Right lobe of liver (tissue), 6 donors: ENCODE measurements at regions not wholly inside any gene's neighbourhood (a gene's known extent, or its start where the extent isn't known, plus 50 kb on each side); places are given as distances from the start of the nearest gene placed in this dataset.

Source experiments
- ATAC-seq, 4 donors: fragments of 200-7000 bp; cut with Tn5 transposase; one replicate each; pipeline ENCODE4 v1.9.1; 2020; ENCODE audit warnings: mild to moderate bottlenecking in 4 of 4, moderate library complexity in 4 of 4
- DNase-seq, 3 donors: peaks; one replicate each; pipeline ENCODE4 v3.0.0-alpha.2; 2020
- H3K27ac ChIP-seq, 3 donors: fragments of 200-600 bp; one replicate each; pipeline ENCODE4 v1.8.0; 2022
- H3K27me3 ChIP-seq, 2 donors: fragments of 200-600 bp; one replicate each; pipeline ENCODE4 v1.8.0; 2022
- H3K36me3 ChIP-seq, 4 donors: fragments of 200-600 bp; sonication (generic) in 1 of 4; one replicate each; pipeline versions ENCODE4 v1.5.1 to v1.8.0; 2017 to 2022; ENCODE audit warnings: control low read depth in 1 of 4
- H3K4me1 ChIP-seq, 4 donors: fragments of 200-600 bp; sonication (generic) in 1 of 4; one replicate each; pipeline versions ENCODE4 v1.5.1 to v1.8.0; 2017 to 2022; ENCODE audit warnings: control low read depth in 1 of 4
- H3K4me3 ChIP-seq, 3 donors: fragments of 200-600 bp; one replicate each; pipeline ENCODE4 v1.8.0; 2022
- H3K9me3 ChIP-seq, 4 donors: fragments of 200-600 bp; sonication (generic) in 1 of 4; one replicate each; pipeline versions ENCODE4 v1.5.1 to v1.8.0; 2017 to 2022; ENCODE audit warnings: control low read depth in 1 of 4
- POLR2A ChIP-seq: fragments of 450-650 bp; IDR thresholded peaks from one replicate; pipeline ENCODE4 v1.6.1; 2017; ENCODE audit warnings: antibody characterized with exemption, mild to moderate bottlenecking
- WGBS: methylation state at CpG from one replicate; pipeline ENCODE4 v1.1.6; 2018; ENCODE audit warnings: low coverage, low lambda C conversion rate; ENCODE audit not compliant: insufficient coverage; ENCODE audit errors: missing lambda C conversion rate; 5-methylcytosine and 5-hydroxymethylcytosine counted together
- intact Hi-C, 2 donors: fragments of 100-400 bp; cut with DNase I; formaldehyde crosslinking; loops; one replicate each; pipeline versions ENCODE4 v1.11.2 to v1.14.1; 2022
- TF ChIP-seq, protein P1 (sequence below), 4 donors: fragments of 200-600 bp in 3 of 4; fragments of 450-650 bp in 1 of 4; IDR thresholded peaks; one replicate each; pipeline versions ENCODE4 v1.5.1 to v1.8.0; 2016 to 2022; ENCODE audit warnings: antibody characterized with exemption in 4 of 4, mild to moderate bottlenecking in 2 of 4
- donor health status: DM: no; HTN: yes; CAD: no.
- donor health status: DM: no; HTN: no; CAD: no.
- donor health status: DM: no; HTN: no; CAD: no.
- donor health status: DM: no; HTN: yes; CAD: no.
- donor health status: DM: no; HTN: yes; CAD: no.

DNA sequence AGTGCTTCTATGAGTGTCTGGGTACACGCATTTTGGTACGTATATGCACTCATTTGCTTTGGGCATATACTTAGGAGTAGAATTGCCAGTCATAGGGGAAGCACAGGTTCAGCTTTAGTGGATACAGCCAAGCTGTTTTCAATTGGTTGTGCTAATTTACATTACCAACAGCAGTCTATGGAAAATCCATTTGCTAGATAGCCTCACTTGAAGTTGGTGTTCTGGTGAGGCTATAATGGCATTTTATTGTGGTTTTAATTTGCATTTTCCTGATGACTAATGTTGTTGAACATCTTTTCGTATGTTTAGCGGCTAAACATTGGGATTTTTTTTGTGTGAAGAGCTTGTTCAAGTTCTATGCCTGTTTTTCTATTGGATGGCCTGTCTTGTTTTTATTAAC lies 76.8 kb upstream of the ANKH start:
- Histone ChIP-seq H3K27ac (no peak overlapping the region), H3K36me3 (no peaks in the 10 kb centered on the region), H3K9me3 (no peaks in the 10 kb centered on the region), H3K4me3 (no peak overlapping the region), H3K27me3 (no peaks in the 10 kb centered on the region), H3K4me1 (peaks cover 0 to 5% (median 0%) of the 10 kb centered on the region in 4 donors)
- whole genome bisulfite sequencing: 86% methylated on average over 4 of the region's 4 CpGs
- DNase-seq (no peak), ATAC-seq (no peak)
- no peak for TF ChIP-seq POLR2A
- TF ChIP-seq, protein P1, sequence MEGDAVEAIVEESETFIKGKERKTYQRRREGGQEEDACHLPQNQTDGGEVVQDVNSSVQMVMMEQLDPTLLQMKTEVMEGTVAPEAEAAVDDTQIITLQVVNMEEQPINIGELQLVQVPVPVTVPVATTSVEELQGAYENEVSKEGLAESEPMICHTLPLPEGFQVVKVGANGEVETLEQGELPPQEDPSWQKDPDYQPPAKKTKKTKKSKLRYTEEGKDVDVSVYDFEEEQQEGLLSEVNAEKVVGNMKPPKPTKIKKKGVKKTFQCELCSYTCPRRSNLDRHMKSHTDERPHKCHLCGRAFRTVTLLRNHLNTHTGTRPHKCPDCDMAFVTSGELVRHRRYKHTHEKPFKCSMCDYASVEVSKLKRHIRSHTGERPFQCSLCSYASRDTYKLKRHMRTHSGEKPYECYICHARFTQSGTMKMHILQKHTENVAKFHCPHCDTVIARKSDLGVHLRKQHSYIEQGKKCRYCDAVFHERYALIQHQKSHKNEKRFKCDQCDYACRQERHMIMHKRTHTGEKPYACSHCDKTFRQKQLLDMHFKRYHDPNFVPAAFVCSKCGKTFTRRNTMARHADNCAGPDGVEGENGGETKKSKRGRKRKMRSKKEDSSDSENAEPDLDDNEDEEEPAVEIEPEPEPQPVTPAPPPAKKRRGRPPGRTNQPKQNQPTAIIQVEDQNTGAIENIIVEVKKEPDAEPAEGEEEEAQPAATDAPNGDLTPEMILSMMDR (IDR thresholded peaks at IDR 0.05): no peak
- intact Hi-C loops: no loop called here

DNA sequence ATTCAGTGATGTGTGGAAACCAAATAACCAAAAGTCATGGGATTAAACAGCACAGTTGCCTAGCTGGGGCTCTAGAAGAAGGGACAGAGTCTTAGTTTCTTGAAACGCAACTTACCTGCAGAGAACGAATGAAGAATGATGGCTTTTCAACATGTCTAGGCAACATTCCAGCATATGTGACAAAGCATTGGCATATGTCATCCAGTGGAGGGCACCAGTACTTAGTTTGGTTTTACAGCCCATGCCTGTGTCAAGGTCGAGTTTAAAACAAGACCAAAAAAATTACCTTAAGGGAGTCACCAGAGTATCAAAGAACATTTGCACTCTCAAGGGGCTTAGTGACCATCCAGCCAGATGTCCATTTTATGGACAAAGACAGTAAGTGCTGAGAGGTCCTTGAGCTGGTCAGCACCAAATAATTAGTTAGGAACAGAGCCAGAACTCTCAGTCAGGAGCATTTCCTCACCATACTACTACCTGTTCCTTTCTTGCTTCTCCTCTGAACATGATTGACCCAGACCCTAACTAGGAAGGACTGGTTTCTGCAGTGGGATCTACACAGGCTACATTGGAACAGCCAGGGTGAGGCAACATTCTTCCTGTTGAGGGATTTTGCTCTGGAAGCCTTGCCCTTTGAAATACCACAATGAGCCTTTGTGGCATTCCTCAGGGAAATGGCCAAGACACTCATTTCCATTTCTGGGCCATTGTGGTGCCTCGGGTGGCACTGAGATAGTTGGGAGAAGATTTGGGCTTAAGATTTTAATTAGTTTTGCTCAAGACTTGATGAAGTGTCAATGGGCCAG lies 75.4 kb upstream of the ANKH start:
- Histone ChIP-seq H3K9me3 (no peaks in the 10 kb centered on the region), H3K27me3 (no peaks in the 10 kb centered on the region), H3K4me1 (peaks cover 0 to 5% (median 0%) of the 10 kb centered on the region in 4 donors), H3K4me3 (no peak overlapping the region), H3K36me3 (no peaks in the 10 kb centered on the region), H3K27ac (no peak overlapping the region)
- ATAC-seq (peak; percentile 84 to 92 (median 88)), DNase-seq (no peak)
- intact Hi-C loops: no loop called here
- TF ChIP-seq, protein P1 (IDR thresholded peaks at IDR 0.05): peak; percentile 42 to 56 (median 48)
- TF ChIP-seq POLR2A: no peak
- 21% methylated on average over 4 of the region's 4 CpGs for WGBS

DNA sequence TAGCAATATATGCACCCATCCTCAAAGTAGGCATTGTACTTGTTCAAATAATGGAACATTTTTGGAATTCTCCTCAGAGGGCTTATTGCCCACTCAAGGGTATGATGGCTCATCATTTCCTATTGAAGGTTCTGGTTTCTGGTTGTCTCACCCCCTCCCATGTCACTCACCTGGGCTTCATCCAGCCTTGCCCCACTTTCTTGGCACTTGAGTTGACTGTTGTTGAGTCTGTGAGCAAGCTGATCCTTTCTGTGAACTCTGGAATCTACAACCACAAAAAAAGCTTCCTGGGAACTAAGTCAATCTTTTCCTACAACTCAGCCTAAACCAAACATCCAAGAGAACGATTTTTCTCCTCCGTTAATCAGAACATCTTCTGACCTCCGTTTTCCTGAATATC lies 73.9 kb upstream of the ANKH start:
- H3K27me3 ChIP-seq: no peaks in the 10 kb centered on the region
- no peaks in the 10 kb centered on the region for H3K9me3 ChIP-seq
- no peaks in the 10 kb centered on the region for H3K36me3 ChIP-seq
- TF ChIP-seq, protein P1 (IDR thresholded peaks at IDR 0.05): no peak
- no peak for TF ChIP-seq POLR2A
- WGBS: 50% methylated on average over 3 of the region's 3 CpGs
- H3K4me1 ChIP-seq: peaks cover 0 to 5% (median 0%) of the 10 kb centered on the region in 4 donors
- intact Hi-C loops: no loop called here
- ATAC-seq (no peak), DNase-seq (no peak)
- H3K27ac ChIP-seq: no peak overlapping the region
- no peak overlapping the region for H3K4me3 ChIP-seq

DNA sequence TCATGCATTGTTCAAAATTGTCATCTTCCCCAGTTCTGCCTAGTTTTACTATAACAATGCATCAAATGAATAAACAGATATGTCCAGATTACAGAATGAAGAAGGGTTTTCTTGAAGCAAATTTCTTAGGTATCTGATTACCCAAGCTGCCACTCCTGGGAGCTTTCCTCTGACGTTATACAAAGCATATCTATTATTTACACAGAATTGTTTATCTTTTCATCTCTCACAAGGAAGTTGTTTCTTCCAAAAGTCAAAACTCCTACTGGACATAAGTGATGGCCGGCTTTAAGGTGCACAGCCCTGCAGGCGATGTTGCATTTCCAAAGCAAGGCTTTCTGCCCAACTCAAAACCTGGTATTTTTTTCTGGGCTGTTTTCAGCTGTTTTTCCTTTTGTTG lies 73.4 kb upstream of the ANKH start:
- TF ChIP-seq, protein P1 (IDR thresholded peaks at IDR 0.05): no peak
- no peak for TF ChIP-seq POLR2A
- Histone ChIP-seq H3K9me3 (no peaks in the 10 kb centered on the region), H3K4me3 (no peak overlapping the region), H3K4me1 (peaks cover 0 to 5% (median 0%) of the 10 kb centered on the region in 4 donors), H3K27ac (no peak overlapping the region), H3K36me3 (no peaks in the 10 kb centered on the region), H3K27me3 (no peaks in the 10 kb centered on the region)
- intact Hi-C loops: no loop called here
- DNase-seq (no peak), ATAC-seq (no peak)
- WGBS: 67% methylated on average over 3 of the region's 3 CpGs
